ENCODE measurements at regions not wholly inside any gene's neighbourhood (a gene's known extent, or its start where the extent isn't known, plus 50 kb on each side); places are given as distances from the start of the nearest gene placed in this dataset.

DNA sequence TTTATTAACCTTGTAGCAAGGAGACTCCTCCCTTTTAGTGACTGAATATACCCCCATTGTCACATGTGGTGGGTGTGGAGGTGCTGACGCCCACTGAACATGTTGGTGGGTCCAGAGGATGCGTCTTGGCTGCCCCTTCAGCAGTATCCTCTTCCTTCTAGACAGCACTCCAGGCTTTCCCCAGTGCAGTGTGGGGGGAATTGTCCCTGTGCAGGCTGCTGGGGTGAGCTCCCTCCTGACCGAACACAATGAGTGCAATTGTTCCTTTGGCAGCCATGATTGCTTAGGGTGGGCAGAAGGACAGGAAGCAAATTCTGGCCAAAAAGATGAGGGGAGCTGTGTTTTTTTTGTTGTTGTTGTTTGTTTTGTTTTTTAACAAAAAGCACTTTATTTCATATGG is 209.3 kb upstream of the PDE10A start:
- CTCF ChIA-PET = no interaction called here
- H4K20me1 ChIP-seq (ENCODE audit: low read length) = no peaks in the 10 kb centered on the region
- H2AFZ ChIP-seq (ENCODE audit: low read length) = no peak overlapping the region
- BruUV-seq (replicated peaks) = no TSS peak
- H3F3A ChIP-seq (ENCODE audit: low read length, unreplicated experiment) = no peaks in the 10 kb centered on the region
- no peak overlapping the region for H3K4me2 ChIP-seq (ENCODE audit: low read length)
- intact Hi-C loops (cut with micrococcal nuclease) = no loop called here
- H3K4me3 ChIP-seq (ENCODE audit: low read length) = no peak overlapping the region
- no peaks in the 10 kb centered on the region for H3K9me2 ChIP-seq (replicated peaks; ENCODE audit: low read length)
- no peak for ATAC-seq
- no peak for DNase-seq
- H3K9ac ChIP-seq (ENCODE audit: low read length) = no peak overlapping the region
- H3K36me3 ChIP-seq (ENCODE audit: low read depth, low read length) = no peaks in the 10 kb centered on the region
- peaks cover 42% of the 10 kb centered on the region for H3K27me3 ChIP-seq (ENCODE audit: low read length)
- no peak overlapping the region for H3K27ac ChIP-seq (ENCODE audit: low read length)
- no peak for TF ChIP-seq CTCF (conservative IDR thresholded peaks at IDR 0.05; ENCODE audit: low read depth, low read length)
- no peak for TF ChIP-seq EZH2 (IDR thresholded peaks at IDR 0.05; ENCODE audit: low read length, unreplicated experiment)
- no peak for TF ChIP-seq EZH2phosphoT487 (IDR thresholded peaks at IDR 0.05; ENCODE audit: borderline replicate concordance, low read length)
- no peaks in the 10 kb centered on the region for H3K4me1 ChIP-seq (ENCODE audit: insufficient read depth, low read length)
- H3K9me3 ChIP-seq (ENCODE audit: low read length) = no peaks in the 10 kb centered on the region
- no peaks in the 10 kb centered on the region for H3K79me2 ChIP-seq (ENCODE audit: low read length)
- POLR2A ChIA-PET (ENCODE audit: unreplicated experiment) = no interaction called here

- POLR2A ChIA-PET (ENCODE audit: unreplicated experiment) = no interaction called here
- TF ChIP-seq EZH2 (IDR thresholded peaks at IDR 0.05; ENCODE audit: low read length, unreplicated experiment) (no peak), CTCF (conservative IDR thresholded peaks at IDR 0.05; ENCODE audit: low read depth, low read length) (no peak), EZH2phosphoT487 (IDR thresholded peaks at IDR 0.05; ENCODE audit: borderline replicate concordance, low read length) (no peak)
- Histone ChIP-seq H3K9me3 (ENCODE audit: low read length) (no peaks in the 10 kb centered on the region), H4K20me1 (ENCODE audit: low read length) (no peaks in the 10 kb centered on the region), H3K9me2 (replicated peaks; ENCODE audit: low read length) (no peaks in the 10 kb centered on the region), H3K27me3 (ENCODE audit: low read length) (peaks cover 34% of the 10 kb centered on the region), H3F3A (ENCODE audit: low read length, unreplicated experiment) (no peaks in the 10 kb centered on the region), H3K79me2 (ENCODE audit: low read length) (no peaks in the 10 kb centered on the region), H3K36me3 (ENCODE audit: low read depth, low read length) (no peaks in the 10 kb centered on the region), H3K4me2 (ENCODE audit: low read length) (no peak overlapping the region), H3K9ac (ENCODE audit: low read length) (no peak overlapping the region), H3K4me1 (ENCODE audit: insufficient read depth, low read length) (no peaks in the 10 kb centered on the region), H3K4me3 (ENCODE audit: low read length) (no peak overlapping the region), H2AFZ (ENCODE audit: low read length) (no peak overlapping the region), H3K27ac (ENCODE audit: low read length) (no peak overlapping the region)
- no peak for ATAC-seq
- no TSS peak for BruUV-seq (replicated peaks)
- CTCF ChIA-PET = no interaction called here
- intact Hi-C loops (cut with micrococcal nuclease) = no loop called here
- DNase-seq = no peak
Measured at GRCh38 chr6:165871571-165871970, 208.5 kb upstream of the PDE10A start.

DNA sequence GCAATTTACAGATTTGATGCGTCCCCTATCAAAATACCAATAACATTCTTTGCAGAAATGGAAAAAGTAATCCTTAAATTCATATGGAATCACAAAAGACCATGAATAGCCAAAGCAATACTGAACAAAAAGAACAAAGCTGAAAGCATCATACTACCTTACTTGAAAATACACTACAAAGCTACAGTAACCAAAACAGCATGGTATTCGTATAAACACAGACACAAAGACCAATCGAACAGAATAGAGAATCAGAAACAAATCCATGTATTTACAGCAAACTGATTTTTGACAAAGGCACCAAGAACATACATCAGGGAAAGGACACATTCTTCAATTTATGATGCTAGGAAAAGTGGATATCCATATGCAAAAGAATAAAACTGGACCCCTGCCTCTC is 206.5 kb upstream of the PDE10A start:
- H3F3A ChIP-seq (ENCODE audit: low read length, unreplicated experiment) = no peaks in the 10 kb centered on the region
- H3K79me2 ChIP-seq (ENCODE audit: low read length) = no peaks in the 10 kb centered on the region
- DNase-seq = no peak
- H3K36me3 ChIP-seq (ENCODE audit: low read depth, low read length) = no peaks in the 10 kb centered on the region
- no peak overlapping the region for H3K9ac ChIP-seq (ENCODE audit: low read length)
- H3K27me3 ChIP-seq (ENCODE audit: low read length) = peaks cover 22% of the 10 kb centered on the region
- no peak overlapping the region for H3K4me2 ChIP-seq (ENCODE audit: low read length)
- no TSS peak for BruUV-seq (replicated peaks)
- no peak overlapping the region for H3K27ac ChIP-seq (ENCODE audit: low read length)
- H3K4me3 ChIP-seq (ENCODE audit: low read length) = no peak overlapping the region
- H3K4me1 ChIP-seq (ENCODE audit: insufficient read depth, low read length) = no peaks in the 10 kb centered on the region
- no peak for ATAC-seq
- CTCF ChIA-PET = no interaction called here
- intact Hi-C loops (cut with micrococcal nuclease) = no loop called here
- no peaks in the 10 kb centered on the region for H4K20me1 ChIP-seq (ENCODE audit: low read length)
- no peak for TF ChIP-seq EZH2 (IDR thresholded peaks at IDR 0.05; ENCODE audit: low read length, unreplicated experiment)
- TF ChIP-seq CTCF (conservative IDR thresholded peaks at IDR 0.05; ENCODE audit: low read depth, low read length) = no peak
- TF ChIP-seq EZH2phosphoT487 (IDR thresholded peaks at IDR 0.05; ENCODE audit: borderline replicate concordance, low read length) = no peak
- no peak overlapping the region for H2AFZ ChIP-seq (ENCODE audit: low read length)
- POLR2A ChIA-PET (ENCODE audit: unreplicated experiment) = no interaction called here
- H3K9me2 ChIP-seq (replicated peaks; ENCODE audit: low read length) = no peaks in the 10 kb centered on the region
- H3K9me3 ChIP-seq (ENCODE audit: low read length) = no peaks in the 10 kb centered on the region
